ENCODE measurements at regions not wholly inside any gene's neighbourhood (a gene's known extent, or its start where the extent isn't known, plus 50 kb on each side); places are given as distances from the start of the nearest gene placed in this dataset.

DNA sequence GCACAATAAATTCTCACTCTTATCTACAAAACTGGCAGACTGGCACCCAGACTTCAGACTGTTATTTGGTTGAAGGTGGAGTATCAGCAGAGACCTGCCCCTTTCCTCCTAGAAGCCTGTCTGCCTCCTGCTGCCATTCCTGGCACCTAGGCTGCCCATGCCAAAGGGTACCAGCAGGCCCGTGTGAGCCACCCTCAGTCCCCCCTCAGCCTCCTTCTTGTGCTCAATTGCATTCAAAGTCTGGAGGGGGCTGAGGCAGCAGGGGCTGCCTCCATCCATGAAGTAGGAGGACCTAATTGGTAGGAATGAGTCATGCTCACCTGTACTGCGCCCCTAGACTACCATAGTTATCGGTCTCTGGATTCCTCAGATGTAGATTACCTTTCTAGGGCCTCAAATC lies 440.9 kb upstream of the GRM3 start:
- no peaks in the 10 kb centered on the region for H3K27me3 ChIP-seq

DNA sequence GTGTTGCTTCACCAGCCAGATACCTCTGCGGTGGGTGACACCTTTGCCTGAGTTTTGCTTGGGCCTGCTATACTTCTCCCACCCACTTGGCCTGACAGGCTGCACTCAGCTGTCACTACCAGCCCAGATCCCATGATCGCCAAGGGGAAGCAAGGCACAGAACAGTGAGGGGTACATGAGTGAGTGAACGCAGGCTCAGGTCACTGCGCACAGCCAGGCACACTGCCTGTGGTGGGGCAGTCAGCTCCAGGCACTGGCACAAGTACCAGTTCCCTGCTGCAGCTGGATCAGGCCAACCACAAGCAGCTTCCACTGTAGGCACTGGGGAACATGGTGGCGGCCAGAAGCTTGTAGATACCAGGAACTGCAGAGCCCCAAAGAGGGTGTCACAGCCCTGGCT lies 441.9 kb upstream of the GRM3 start:
- Histone ChIP-seq H3K4me3 (no peak overlapping the region), H3K27ac (no peak overlapping the region), H3K4me1 (no peaks in the 10 kb centered on the region), H3K27me3 (no peaks in the 10 kb centered on the region), H3K9me3 (peaks cover 0 to 31% of the 10 kb centered on the region in 2 donors), H3K36me3 (no peaks in the 10 kb centered on the region)
- TF ChIP-seq, protein P1, sequence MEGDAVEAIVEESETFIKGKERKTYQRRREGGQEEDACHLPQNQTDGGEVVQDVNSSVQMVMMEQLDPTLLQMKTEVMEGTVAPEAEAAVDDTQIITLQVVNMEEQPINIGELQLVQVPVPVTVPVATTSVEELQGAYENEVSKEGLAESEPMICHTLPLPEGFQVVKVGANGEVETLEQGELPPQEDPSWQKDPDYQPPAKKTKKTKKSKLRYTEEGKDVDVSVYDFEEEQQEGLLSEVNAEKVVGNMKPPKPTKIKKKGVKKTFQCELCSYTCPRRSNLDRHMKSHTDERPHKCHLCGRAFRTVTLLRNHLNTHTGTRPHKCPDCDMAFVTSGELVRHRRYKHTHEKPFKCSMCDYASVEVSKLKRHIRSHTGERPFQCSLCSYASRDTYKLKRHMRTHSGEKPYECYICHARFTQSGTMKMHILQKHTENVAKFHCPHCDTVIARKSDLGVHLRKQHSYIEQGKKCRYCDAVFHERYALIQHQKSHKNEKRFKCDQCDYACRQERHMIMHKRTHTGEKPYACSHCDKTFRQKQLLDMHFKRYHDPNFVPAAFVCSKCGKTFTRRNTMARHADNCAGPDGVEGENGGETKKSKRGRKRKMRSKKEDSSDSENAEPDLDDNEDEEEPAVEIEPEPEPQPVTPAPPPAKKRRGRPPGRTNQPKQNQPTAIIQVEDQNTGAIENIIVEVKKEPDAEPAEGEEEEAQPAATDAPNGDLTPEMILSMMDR (IDR thresholded peaks at IDR 0.05): no peak
- DNase-seq: peak in 1 of 4 donors; percentile 60
- no peak for ATAC-seq
- intact Hi-C loops (cut with DNase I): no loop called here

More for the DNA sequence above, 440.9 kb upstream of the GRM3 start:
- ATAC-seq: no peak
- H3K4me1 ChIP-seq: no peaks in the 10 kb centered on the region
- no peaks in the 10 kb centered on the region for H3K36me3 ChIP-seq
- no peak overlapping the region for H3K4me3 ChIP-seq
- intact Hi-C loops (cut with DNase I): no loop called here
- DNase-seq: no peak
- TF ChIP-seq, protein P1 (IDR thresholded peaks at IDR 0.05): no peak
- H3K27ac ChIP-seq: no peak overlapping the region
- H3K9me3 ChIP-seq: peaks cover 0 to 31% of the 10 kb centered on the region in 2 donors

DNA sequence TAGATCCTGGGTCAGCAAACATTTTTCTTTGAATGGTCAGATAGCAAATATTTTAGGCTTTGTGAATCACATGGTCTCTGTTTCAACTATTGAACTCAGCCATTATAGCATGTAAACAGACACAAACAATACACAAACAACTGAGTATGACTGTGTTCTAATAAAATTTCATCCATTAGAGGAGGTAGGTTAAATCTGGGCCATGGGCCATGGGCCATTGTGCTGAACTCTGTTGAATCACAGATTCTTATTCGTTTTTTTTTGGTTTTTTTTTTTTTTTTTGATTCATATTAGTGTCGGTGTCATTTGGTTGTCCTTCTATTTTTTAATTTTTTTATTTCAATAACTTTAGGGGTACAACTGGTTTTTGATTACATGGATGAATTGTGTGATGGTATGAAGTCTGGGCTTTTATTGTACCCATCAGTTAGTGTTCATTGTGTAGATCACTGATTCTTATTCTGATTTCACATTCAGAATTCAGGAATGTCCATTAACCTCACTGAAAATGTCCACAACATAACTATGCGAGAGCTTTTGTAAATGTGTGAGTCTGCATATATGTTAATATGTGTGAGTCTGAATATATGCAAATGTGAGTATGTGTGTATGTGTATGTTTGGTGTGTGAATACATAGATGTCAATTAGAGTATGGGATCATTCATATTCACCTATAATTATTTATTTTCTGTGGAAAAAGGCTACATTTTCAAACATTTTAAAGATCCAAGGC lies 443.7 kb upstream of the GRM3 start:
- Histone ChIP-seq H3K36me3 (no peaks in the 10 kb centered on the region), H3K4me3 (no peak overlapping the region), H3K27ac (no peak overlapping the region), H3K27me3 (no peaks in the 10 kb centered on the region), H3K4me1 (no peaks in the 10 kb centered on the region), H3K9me3 (peaks cover 0 to 31% of the 10 kb centered on the region in 2 donors)
- intact Hi-C loops (cut with DNase I): no loop called here
- no peak for DNase-seq
- ATAC-seq: no peak
- TF ChIP-seq, protein P1 (IDR thresholded peaks at IDR 0.05): no peak

DNA sequence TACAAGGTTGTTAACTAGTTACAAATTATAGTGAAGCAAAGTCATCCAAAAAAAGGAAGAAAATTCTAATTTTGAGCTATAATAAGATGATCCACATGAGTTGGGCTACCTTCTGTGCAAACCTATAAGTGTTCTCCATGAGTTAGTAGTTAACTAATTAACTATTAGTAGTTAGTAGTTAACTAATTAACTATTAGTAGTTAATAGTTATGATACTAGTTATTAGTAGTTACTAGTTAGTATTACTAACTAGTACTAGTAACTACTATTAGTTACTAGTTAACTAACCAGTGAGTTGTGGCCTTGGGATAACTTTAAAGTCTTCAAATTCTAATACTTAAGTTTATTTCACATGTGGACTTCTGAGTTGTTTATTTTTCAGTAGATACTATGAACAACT lies 453.4 kb upstream of the GRM3 start:
- Histone ChIP-seq H3K36me3 (no peaks in the 10 kb centered on the region), H3K27ac (no peak overlapping the region), H3K27me3 (no peaks in the 10 kb centered on the region), H3K9me3 (peaks cover 0 to 7% of the 10 kb centered on the region in 2 donors), H3K4me3 (no peak overlapping the region), H3K4me1 (no peaks in the 10 kb centered on the region)
- intact Hi-C loops (cut with DNase I): no loop called here
- no peak for ATAC-seq
- TF ChIP-seq, protein P1 (IDR thresholded peaks at IDR 0.05): no peak
- DNase-seq: no peak

DNA sequence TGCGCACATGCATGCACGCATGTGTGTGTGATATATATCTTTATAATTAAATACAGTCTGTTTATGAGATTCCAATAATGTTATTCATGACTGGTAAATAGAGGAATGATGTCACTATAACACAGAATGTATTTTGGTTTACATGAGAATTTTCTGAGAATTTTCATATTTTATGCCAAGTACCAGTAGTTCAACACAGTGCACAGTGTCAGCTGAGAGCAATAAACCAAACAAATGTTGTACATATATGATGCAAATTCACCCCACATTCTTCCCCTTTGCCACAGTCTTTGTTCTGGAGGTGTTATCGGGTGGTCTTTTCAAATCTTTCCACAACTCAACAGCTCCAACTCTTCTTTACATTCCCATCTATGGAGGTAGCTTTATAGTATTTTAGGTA lies 462.2 kb upstream of the GRM3 start:
- H3K36me3 ChIP-seq: no peaks in the 10 kb centered on the region
- H3K9me3 ChIP-seq: no peaks in the 10 kb centered on the region
- H3K4me3 ChIP-seq: no peak overlapping the region
- intact Hi-C loops (cut with DNase I): no loop called here
- ATAC-seq: no peak
- no peak overlapping the region for H3K27ac ChIP-seq
- H3K27me3 ChIP-seq: no peaks in the 10 kb centered on the region
- TF ChIP-seq, protein P1 (IDR thresholded peaks at IDR 0.05): no peak
- no peaks in the 10 kb centered on the region for H3K4me1 ChIP-seq
- DNase-seq: no peak
